ENCODE measurements at regions not wholly inside any gene's neighbourhood (a gene's known extent, or its start where the extent isn't known, plus 50 kb on each side); places are given as distances from the start of the nearest gene placed in this dataset.

DNA sequence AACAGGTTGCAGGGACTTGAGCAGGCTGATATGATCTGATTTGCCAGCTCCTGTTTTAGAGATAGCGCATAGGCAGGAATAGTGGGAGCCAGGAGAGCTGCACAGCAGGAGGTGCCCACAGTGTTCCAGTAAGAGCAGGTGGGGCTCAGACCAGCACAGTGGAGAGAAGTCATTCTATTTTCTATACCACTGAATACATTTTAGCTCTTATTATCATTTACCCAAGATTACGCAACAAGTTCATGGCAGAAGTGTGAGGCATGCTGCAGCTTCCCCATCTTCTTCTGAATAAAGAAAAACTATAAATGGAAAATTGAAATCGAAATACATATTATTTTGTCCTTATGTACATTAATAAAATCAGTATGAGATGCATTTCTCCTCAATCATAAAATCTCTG is 114.7 kb upstream of the EDNRA start:
- DNase-seq: no peak

DNA sequence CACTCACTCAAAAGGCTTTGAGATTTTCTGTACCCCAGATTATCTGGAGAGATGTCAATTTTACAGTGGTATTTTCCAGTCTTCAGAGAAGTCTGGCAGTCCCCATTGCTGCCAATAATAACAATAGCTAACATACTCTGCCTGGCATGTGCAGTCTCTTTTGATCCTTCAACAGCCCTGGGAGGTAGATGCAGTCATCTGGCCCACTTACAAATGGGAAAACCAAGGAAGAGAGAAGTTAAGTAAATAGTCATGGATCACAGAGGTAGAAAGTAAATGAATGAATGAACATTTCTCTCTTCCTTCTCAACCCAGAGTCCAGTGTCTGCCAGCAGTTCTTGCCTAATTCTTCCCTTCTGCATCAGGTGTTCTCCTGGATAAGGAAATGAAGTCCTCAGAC is 113.0 kb upstream of the EDNRA start:
- DNase-seq: no peak

DNA sequence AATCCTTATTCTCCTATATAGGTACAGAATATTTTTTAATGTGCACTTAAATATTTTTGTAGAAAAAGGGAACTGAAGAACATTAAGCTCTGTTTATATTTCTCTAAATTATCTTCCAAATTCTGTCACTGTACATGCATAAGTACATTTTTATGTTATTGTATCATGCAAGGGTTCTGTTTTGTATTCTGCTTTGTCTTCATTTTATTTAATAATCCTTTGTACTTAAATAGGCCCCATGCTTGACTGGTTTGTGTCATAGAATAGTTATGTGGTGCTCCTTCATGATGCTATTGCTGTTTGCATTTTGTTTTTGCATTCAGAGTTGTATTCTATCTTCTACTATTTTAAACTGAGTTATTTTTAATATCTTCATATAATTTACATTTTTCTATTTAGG is 111.9 kb upstream of the EDNRA start:
- DNase-seq: no peak

DNA sequence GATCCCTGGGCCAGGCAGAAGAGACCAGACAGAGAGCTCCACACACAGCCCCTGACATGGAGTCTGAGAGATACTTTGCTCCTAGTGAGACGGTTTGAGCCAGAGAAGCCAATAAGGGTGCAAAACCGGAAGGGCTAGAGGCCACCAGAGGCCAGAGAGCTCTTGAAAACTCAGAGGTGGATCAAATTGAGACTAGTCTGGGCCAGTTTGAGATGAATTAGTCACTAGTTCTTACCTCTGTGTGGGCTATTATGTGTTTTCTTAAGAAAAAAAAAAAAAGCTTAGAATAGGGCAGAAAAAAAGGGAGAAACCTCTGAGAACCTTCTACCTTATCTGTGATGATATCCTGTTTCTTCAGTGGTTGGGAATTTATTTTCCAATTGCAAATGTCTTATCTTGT is 110.4 kb upstream of the EDNRA start:
- no peak for DNase-seq

DNA sequence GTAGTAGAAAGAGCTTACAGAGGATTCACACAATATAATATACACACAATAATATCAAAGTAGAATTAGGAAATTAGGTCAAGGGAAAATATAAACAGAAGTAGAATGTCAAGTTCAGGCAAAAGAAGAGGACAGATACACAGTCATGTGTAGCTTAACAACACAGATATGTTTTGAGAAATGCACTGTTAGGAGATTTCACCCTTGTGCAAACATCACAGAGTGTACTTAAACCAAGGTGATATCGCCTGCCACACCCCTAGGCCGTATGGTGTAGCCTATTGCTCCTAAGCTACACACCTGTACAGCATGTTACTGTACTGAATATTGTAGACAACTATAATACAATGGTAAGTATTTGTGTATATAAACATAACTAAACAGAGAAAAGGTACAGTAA is 110.0 kb upstream of the EDNRA start:
- DNase-seq: no peak

DNA sequence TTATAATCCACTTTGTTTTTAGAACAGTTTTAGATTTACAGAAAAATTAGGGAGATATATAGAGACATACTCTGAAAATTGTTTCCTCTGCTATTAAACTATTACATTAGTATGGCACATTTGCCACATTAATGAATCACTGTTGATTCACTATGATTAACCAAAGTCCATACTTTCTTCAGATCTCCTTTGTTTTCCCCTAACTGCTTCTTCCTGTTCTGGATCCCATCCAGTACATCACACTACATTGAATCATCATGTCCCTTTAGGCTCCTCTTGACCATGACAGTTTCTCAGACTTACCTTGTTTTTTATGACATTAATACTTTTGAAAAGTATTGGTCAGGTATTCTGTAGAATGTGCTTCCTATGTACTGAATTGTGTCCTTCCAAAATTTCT is 109.2 kb upstream of the EDNRA start:
- no peak for DNase-seq

DNA sequence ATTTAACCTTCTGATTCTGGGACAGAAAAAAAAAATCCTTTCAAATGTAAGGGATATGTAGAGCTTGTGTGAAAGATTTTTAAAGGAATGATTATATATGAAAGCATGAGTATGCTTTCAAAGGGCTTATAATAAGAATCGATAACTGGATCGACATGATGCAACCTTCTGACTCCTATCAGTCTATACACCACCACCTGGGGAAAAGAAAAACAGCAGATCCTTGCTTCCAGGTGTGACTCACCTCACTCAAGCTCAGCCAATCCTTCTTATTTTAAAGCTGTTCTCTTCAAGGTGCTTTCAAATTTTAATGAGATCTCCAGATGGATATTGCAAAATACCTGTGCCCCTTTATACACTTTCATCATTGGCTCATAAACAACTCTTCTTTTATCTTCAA is 102.1 kb upstream of the EDNRA start:
- no peak for DNase-seq

GRCh38 chr4:147381749-147382148 is 99.1 kb upstream of the EDNRA start:
- no peak for DNase-seq

GRCh38 chr4:147388018-147388417 is 92.9 kb upstream of the EDNRA start:
- no peak for DNase-seq

GRCh38 chr4:147396105-147396504 is 84.8 kb upstream of the EDNRA start:
- no peak for DNase-seq

DNA sequence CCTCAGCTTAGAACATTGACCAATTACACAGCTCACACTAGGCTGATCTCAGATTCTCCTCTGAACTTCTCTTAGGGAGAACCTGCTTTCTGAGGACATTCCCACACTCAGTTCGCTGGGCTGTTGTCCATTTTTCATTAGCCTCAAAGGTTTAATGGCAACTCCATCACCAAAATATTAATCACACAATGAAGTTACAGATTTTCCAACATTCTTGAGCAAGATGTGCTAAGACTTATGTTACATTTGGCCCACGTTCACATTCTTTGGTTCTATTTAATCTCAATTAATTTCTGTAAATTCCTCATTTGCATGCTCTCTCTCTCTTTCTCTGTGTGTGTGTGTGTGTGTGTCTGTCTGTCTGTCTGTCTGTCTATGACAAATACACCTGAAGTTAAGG is 82.3 kb upstream of the EDNRA start:
- DNase-seq: no peak

DNA sequence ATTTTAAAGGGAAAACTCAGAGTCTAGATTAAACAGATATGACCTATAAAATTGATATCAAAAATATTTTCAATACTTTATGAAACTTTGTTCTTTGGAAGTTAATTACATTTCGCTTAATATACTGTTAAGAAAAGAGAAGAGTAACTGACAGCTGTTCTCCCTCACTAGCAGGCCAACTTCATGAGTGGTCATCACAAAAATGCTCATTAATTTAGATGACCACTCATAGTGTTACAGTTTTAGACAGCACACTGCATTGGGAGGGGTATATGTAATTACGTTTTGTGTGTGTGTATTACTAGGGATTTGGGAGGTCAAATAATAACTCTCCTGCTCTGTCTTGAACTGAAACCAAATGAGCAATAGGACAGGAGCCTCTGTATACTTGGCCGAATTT is 80.2 kb upstream of the EDNRA start:
- DNase-seq: no peak

GRCh38 chr4:147401221-147401620 is 79.7 kb upstream of the EDNRA start:
- no peak for DNase-seq

- peak in 1 of 2 donors; percentile 0 for DNase-seq
These were observed 73.4 kb upstream of the EDNRA start for GRCh38 chr4:147407261-147408045.

DNA sequence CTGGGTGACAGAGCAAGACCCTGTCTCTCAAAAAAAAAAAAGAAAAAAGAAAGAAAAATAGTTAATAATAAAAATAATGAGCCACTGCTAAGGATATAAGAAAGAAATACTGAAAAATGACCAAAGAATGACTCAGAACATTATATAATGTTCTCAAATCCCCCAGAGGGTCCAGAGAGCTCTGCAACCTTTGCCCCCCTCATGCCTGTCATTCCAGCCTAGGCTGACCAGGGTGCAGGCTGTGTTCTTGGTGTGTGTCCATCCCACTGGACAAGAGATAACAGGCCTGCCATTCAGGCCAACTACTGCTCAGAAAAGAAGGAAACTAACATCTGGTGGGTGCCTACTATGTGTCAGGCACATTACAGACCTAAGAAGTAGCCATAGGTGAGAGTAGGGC is 72.7 kb upstream of the EDNRA start:
- no peak for DNase-seq

GRCh38 chr4:147409350-147409749 is 71.5 kb upstream of the EDNRA start:
- no peak for DNase-seq

- DNase-seq: no peak
These were observed 62.7 kb upstream of the EDNRA start for GRCh38 chr4:147418226-147418625.

- no peak for DNase-seq
These were observed 59.4 kb upstream of the EDNRA start for GRCh38 chr4:147421456-147421855.

DNA sequence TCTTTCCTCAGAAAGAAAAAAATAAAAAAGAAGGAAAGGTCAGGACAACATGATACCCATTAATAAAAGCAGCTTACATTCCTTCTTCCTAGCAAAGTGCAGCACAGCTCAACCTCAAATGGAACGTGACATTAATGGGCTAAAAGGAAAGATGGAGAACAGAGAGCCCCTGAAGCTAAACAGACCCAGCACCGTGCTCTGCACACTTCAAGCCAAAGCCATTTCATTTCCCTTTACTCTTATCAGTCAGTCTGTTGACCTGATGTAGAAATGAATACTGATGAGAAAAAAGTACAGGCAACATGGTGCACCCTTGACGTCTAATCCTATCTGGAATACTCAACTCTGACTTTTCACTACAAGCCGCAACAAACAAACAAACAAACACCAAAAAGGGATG is 57.7 kb upstream of the EDNRA start:
- DNase-seq: no peak

GRCh38 chr4:147425019-147425418 is 55.9 kb upstream of the EDNRA start:
- no peak for DNase-seq

- no peak for DNase-seq
These were observed 52.3 kb upstream of the EDNRA start for GRCh38 chr4:147428583-147428982.

- no peak for DNase-seq
These were observed 50.8 kb upstream of the EDNRA start for GRCh38 chr4:147430111-147430510.

Measured in stimulated activated CD4-positive, alpha-beta T cell treated with anti-CD3 and anti-CD28 coated beads, Interleukin-2, amount 100 ng/mL, for 48 hours (primary cell).